ENCODE measurements at regions not wholly inside any gene's neighbourhood (a gene's known extent, or its start where the extent isn't known, plus 50 kb on each side); places are given as distances from the start of the nearest gene placed in this dataset.

- DNase-seq (ENCODE audit: low spot score) = no peak
- ChIA-PET CTCF (no interaction called here), POLR2A (ENCODE audit: low non-redundant PET) (no interaction called here)
- no peaks in the 10 kb centered on the region for H3K36me3 ChIP-seq (ENCODE audit: insufficient read depth, low read length, poor library complexity, severe bottlenecking)
- no peak overlapping the region for H3K27ac ChIP-seq (ENCODE audit: low read depth, low read length, poor library complexity, severe bottlenecking)
- TF ChIP-seq CTCF (conservative IDR thresholded peaks at IDR 0.05; ENCODE audit: low read depth, low read length) = no peak
- H3K4me1 ChIP-seq (ENCODE audit: insufficient read depth, low read length, poor library complexity, severe bottlenecking) = no peaks in the 10 kb centered on the region
- H3K9me3 ChIP-seq (ENCODE audit: low read depth, low read length, poor library complexity, severe bottlenecking) = no peaks in the 10 kb centered on the region
- intact Hi-C loops (cut with micrococcal nuclease; ENCODE audit: unreplicated experiment) = no loop called here
- H3K4me3 ChIP-seq (ENCODE audit: low read depth, low read length, poor library complexity, severe bottlenecking) = no peak overlapping the region
- H3K27me3 ChIP-seq (replicated peaks; ENCODE audit: insufficient read depth, low read depth, low read length, poor library complexity) = no peaks in the 10 kb centered on the region
- no TSS peak for BruUV-seq (replicated peaks)
Measured at GRCh38 chr17:72466199-72466598, 345.4 kb downstream of the SOX9 start.

GRCh38 chr17:72466606-72467005, 345.8 kb downstream of the SOX9 start:
- no TSS peak for BruUV-seq (replicated peaks)
- no peak for DNase-seq (ENCODE audit: low spot score)
- Histone ChIP-seq H3K4me1 (ENCODE audit: insufficient read depth, low read length, poor library complexity, severe bottlenecking) (no peaks in the 10 kb centered on the region), H3K4me3 (ENCODE audit: low read depth, low read length, poor library complexity, severe bottlenecking) (no peak overlapping the region), H3K9me3 (ENCODE audit: low read depth, low read length, poor library complexity, severe bottlenecking) (no peaks in the 10 kb centered on the region), H3K27ac (ENCODE audit: low read depth, low read length, poor library complexity, severe bottlenecking) (no peak overlapping the region), H3K27me3 (replicated peaks; ENCODE audit: insufficient read depth, low read depth, low read length, poor library complexity) (no peaks in the 10 kb centered on the region), H3K36me3 (ENCODE audit: insufficient read depth, low read length, poor library complexity, severe bottlenecking) (no peaks in the 10 kb centered on the region)
- TF ChIP-seq EZH2 (IDR thresholded peaks at IDR 0.05; ENCODE audit: borderline replicate concordance, low read depth, low read length, poor library complexity, severe bottlenecking) (no peak), CTCF (conservative IDR thresholded peaks at IDR 0.05; ENCODE audit: low read depth, low read length) (no peak)
- intact Hi-C loops (cut with micrococcal nuclease; ENCODE audit: unreplicated experiment) = no loop called here
- ChIA-PET POLR2A (ENCODE audit: low non-redundant PET) (no interaction called here), CTCF (no interaction called here)

GRCh38 chr17:72467841-72468653, 347.2 kb downstream of the SOX9 start:
- Histone ChIP-seq H3K4me3 (ENCODE audit: low read depth, low read length, poor library complexity, severe bottlenecking) (no peak overlapping the region), H3K4me1 (ENCODE audit: insufficient read depth, low read length, poor library complexity, severe bottlenecking) (no peaks in the 10 kb centered on the region), H3K36me3 (ENCODE audit: insufficient read depth, low read length, poor library complexity, severe bottlenecking) (no peaks in the 10 kb centered on the region), H3K27ac (ENCODE audit: low read depth, low read length, poor library complexity, severe bottlenecking) (no peak overlapping the region), H3K9me3 (ENCODE audit: low read depth, low read length, poor library complexity, severe bottlenecking) (no peaks in the 10 kb centered on the region), H3K27me3 (replicated peaks; ENCODE audit: insufficient read depth, low read depth, low read length, poor library complexity) (no peaks in the 10 kb centered on the region)
- TF ChIP-seq EZH2 (IDR thresholded peaks at IDR 0.05; ENCODE audit: borderline replicate concordance, low read depth, low read length, poor library complexity, severe bottlenecking) (no peak), CTCF (conservative IDR thresholded peaks at IDR 0.05; ENCODE audit: low read depth, low read length) (no peak)
- CTCF ChIA-PET = no interaction called here
- intact Hi-C loops (cut with micrococcal nuclease; ENCODE audit: unreplicated experiment) = no loop called here
- POLR2A ChIA-PET (ENCODE audit: low non-redundant PET) = interaction anchor here (0.7 kb wide), 1 partner anchor 91 kb away, joined by 3 read pairs; no protein-coding TSS in a partner anchor
- no TSS peak for BruUV-seq (replicated peaks)
- DNase-seq (ENCODE audit: low spot score) = no peak

Measured in A673 (cell line).